NB4 (cell line): ENCODE measurements at regions not wholly inside any gene's neighbourhood (a gene's known extent, or its start where the extent isn't known, plus 50 kb on each side); places are given as distances from the start of the nearest gene placed in this dataset.

Experiments
- DNase-seq: peaks from one replicate; pipeline ENCODE4 v3.0.0; 2010; ENCODE audit warnings: low read depth
- H3K4me3 ChIP-seq: one replicate; pipeline ENCODE4 v1.5.1; 2011; ENCODE audit warnings: mild to moderate bottlenecking, low read depth, low read length, moderate library complexity
- CTCF ChIP-seq: IDR thresholded peaks from one replicate; pipeline ENCODE4 v1.5.1; 2012; ENCODE audit warnings: low read depth, low read length
- MAX ChIP-seq: IDR thresholded peaks from 2 replicates; pipeline ENCODE4 v1.6.1; 2011; ENCODE audit warnings: low read depth, low read length
- MYC ChIP-seq: IDR thresholded peaks from 2 replicates; pipeline ENCODE4 v1.6.1; 2011; ENCODE audit warnings: low read depth, low read length
- POLR2A ChIP-seq: IDR thresholded peaks from 2 replicates; pipeline ENCODE4 v1.6.1; 2011; ENCODE audit warnings: mild to moderate bottlenecking; ENCODE audit not compliant: insufficient read length; ENCODE audit errors: extremely low read depth

GRCh38 chr2:150030436-150031190, 443.0 kb upstream of the MMADHC start:
- TF ChIP-seq CTCF: no peak
- TF ChIP-seq MYC: no peak
- TF ChIP-seq POLR2A: no peak
- TF ChIP-seq MAX: no peak
- H3K4me3 ChIP-seq: no peak overlapping the region
- no peak for DNase-seq

GRCh38 chr2:150028322-150028721, 440.7 kb upstream of the MMADHC start:
- H3K4me3 ChIP-seq: no peak overlapping the region
- no peak for DNase-seq
- no peak for TF ChIP-seq POLR2A
- no peak for TF ChIP-seq MAX
- no peak for TF ChIP-seq MYC

GRCh38 chr2:150027164-150027563, 439.6 kb upstream of the MMADHC start:
- no peak for DNase-seq
- H3K4me3 ChIP-seq: no peak overlapping the region
- TF ChIP-seq MAX (no peak), CTCF (no peak), MYC (no peak), POLR2A (no peak)

- no peak for DNase-seq
- TF ChIP-seq POLR2A (no peak), MAX (no peak), CTCF (no peak), MYC (no peak)
These were observed 436.1 kb upstream of the MMADHC start for GRCh38 chr2:150023663-150024062.

GRCh38 chr2:150023044-150023443, 435.5 kb upstream of the MMADHC start:
- DNase-seq: no peak
- TF ChIP-seq POLR2A (no peak), CTCF (no peak), MYC (no peak), MAX (no peak)
- no peak overlapping the region for H3K4me3 ChIP-seq

More at GRCh38 chr2:150023663-150024062, 436.1 kb upstream of the MMADHC start:
- no peak overlapping the region for H3K4me3 ChIP-seq

GRCh38 chr2:150020937-150021673, 433.5 kb upstream of the MMADHC start:
- no peak overlapping the region for H3K4me3 ChIP-seq
- TF ChIP-seq CTCF: no peak
- no peak for TF ChIP-seq MYC
- no peak for TF ChIP-seq MAX
- no peak for TF ChIP-seq POLR2A
- no peak for DNase-seq
